Upper lobe of left lung (tissue), 6 donors: ENCODE measurements at regions not wholly inside any gene's neighbourhood (a gene's known extent, or its start where the extent isn't known, plus 50 kb on each side); places are given as distances from the start of the nearest gene placed in this dataset.

ENCODE experiments used
- ATAC-seq, 2 donors: fragments of 200-7000 bp; cut with Tn5 transposase; one replicate each; pipeline ENCODE4 v1.9.1; 2022; ENCODE audit warnings: mild to moderate bottlenecking in 2 of 2, moderate library complexity in 2 of 2; ENCODE audit not compliant: low FRiP score in 2 of 2
- DNase-seq, 2 donors: peaks; one replicate each; pipeline ENCODE4 v3.0.0-alpha.2; 2019 to 2020
- H3K27ac ChIP-seq, 4 donors: fragments of 200-600 bp; sonication (generic); one replicate each; pipeline ENCODE4 v1.5.1; 2016 to 2019
- H3K27me3 ChIP-seq, 4 donors: fragments of 200-600 bp; sonication (generic); one replicate each; pipeline ENCODE4 v1.5.1; 2017 to 2019
- H3K36me3 ChIP-seq, 4 donors: fragments of 200-600 bp; sonication (generic); one replicate each; pipeline ENCODE4 v1.5.1; 2016 to 2019
- H3K4me1 ChIP-seq, 4 donors: fragments of 200-600 bp; sonication (generic); one replicate each; pipeline ENCODE4 v1.5.1; 2018 to 2019
- H3K4me3 ChIP-seq, 4 donors: fragments of 200-600 bp; sonication (generic); one replicate each; pipeline ENCODE4 v1.5.1; 2017 to 2019; ENCODE audit warnings: mild to moderate bottlenecking in 2 of 4, moderate library complexity in 1 of 4
- H3K9me3 ChIP-seq, 4 donors: fragments of 200-600 bp; sonication (generic); one replicate each; pipeline ENCODE4 v1.5.1; 2018 to 2019
- EP300 ChIP-seq, 4 donors: sonication (generic); formaldehyde crosslinking; IDR thresholded peaks; one replicate each; pipeline ENCODE4 v1.5.1; 2017; ENCODE audit warnings: antibody characterized with exemption in 4 of 4, control low read depth in 2 of 4
- POLR2A ChIP-seq, 4 donors: fragments of 450-650 bp; IDR thresholded peaks; one replicate each; pipeline ENCODE4 v1.5.1; 2016 to 2017; ENCODE audit warnings: antibody characterized with exemption in 4 of 4, mild to moderate bottlenecking in 2 of 4
- POLR2AphosphoS5 ChIP-seq, 2 donors: sonication (generic); formaldehyde crosslinking; IDR thresholded peaks; one replicate each; pipeline ENCODE4 v1.5.1; 2017; ENCODE audit warnings: antibody characterized with exemption in 2 of 2
- WGBS, 2 donors: methylation state at CpG; one replicate each; pipeline ENCODE4 v1.1.5; 2017 to 2018; 5-methylcytosine and 5-hydroxymethylcytosine counted together
- TF ChIP-seq, protein P1 (sequence below), 6 experiments: fragments of 450-650 bp in 4 of 6; fragments of 200-600 bp in 2 of 6; sonication (generic) in 2 of 6; IDR thresholded peaks; one replicate each; pipeline ENCODE4 v1.5.1; 2016 to 2019; ENCODE audit warnings: antibody characterized with exemption in 6 of 6
- donor health status: DM: no; HTN: no; CAD: no; lungs with moderate emphysema.
- donor health status: DM: no; HTN: yes; CAD: no; lungs with severe emphysema.

DNA sequence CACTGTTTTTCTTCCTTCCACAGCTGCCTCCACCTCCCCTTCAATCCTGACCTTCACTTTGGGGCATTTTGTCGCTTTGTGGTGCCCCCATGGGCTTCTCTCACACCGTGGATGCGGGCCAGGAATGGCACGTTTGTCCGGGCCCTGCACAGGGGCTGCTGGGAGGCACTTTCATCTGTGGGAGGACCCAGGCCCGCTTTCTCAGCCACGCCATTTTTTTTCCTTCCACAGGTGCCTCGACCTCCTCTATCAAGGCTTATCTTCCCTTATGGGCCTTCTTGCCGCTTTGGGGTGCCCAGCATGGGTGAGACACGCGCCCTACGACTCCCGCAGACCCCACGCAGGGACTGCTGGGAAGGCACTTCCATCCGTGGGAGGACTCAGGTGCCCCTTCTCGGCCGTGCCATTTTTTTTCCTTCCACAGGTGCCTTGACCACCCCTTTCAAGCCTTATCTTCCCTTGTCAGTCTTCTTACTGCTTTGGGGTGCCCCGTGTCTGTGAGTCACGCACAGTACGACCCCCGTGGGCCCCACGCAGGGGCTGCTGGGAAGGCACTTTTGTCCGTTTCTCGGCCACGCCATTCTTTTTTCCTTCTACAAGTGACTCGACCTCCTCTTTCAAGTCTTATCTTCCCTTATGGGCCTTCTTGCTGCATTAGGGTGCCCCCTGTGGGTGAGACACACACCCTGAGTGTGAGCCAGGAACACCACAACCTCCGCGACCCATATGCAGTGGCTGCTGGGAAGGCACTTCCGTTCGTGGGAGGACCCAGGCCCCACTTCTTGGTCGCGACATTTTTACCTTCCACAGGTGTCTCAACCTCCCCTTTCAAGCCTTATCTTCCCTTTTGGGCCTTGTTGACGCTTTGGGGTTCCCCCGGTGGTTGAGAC, 270.7 kb downstream of the ALG10 start:
- H3K4me1 ChIP-seq, result no peaks in the 10 kb centered on the region

GRCh38 chr12:34294137-34294536, 271.8 kb downstream of the ALG10 start:
- H3K4me1 ChIP-seq, result no peaks in the 10 kb centered on the region
- no peaks in the 10 kb centered on the region for H3K27me3 ChIP-seq
- peak in 1 of 2 donors; percentile 30 for DNase-seq
- no peak for ATAC-seq
- H3K27ac ChIP-seq, result no peak overlapping the region
- WGBS, 2 donors, result 72 to 73% methylated on average over 13 of the region's 13 CpGs
- peaks cover 0 to 86% (median 1%) of the 10 kb centered on the region in 4 donors for H3K9me3 ChIP-seq
- H3K36me3 ChIP-seq, result no peaks in the 10 kb centered on the region
- no peak overlapping the region for H3K4me3 ChIP-seq
- TF ChIP-seq POLR2AphosphoS5 (IDR thresholded peaks at IDR 0.05) (no peak), EP300 (IDR thresholded peaks at IDR 0.05) (no peak), POLR2A (IDR thresholded peaks at IDR 0.05) (no peak)
- TF ChIP-seq, protein P1, sequence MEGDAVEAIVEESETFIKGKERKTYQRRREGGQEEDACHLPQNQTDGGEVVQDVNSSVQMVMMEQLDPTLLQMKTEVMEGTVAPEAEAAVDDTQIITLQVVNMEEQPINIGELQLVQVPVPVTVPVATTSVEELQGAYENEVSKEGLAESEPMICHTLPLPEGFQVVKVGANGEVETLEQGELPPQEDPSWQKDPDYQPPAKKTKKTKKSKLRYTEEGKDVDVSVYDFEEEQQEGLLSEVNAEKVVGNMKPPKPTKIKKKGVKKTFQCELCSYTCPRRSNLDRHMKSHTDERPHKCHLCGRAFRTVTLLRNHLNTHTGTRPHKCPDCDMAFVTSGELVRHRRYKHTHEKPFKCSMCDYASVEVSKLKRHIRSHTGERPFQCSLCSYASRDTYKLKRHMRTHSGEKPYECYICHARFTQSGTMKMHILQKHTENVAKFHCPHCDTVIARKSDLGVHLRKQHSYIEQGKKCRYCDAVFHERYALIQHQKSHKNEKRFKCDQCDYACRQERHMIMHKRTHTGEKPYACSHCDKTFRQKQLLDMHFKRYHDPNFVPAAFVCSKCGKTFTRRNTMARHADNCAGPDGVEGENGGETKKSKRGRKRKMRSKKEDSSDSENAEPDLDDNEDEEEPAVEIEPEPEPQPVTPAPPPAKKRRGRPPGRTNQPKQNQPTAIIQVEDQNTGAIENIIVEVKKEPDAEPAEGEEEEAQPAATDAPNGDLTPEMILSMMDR (IDR thresholded peaks at IDR 0.05), result no peak

More for the DNA sequence above, 270.7 kb downstream of the ALG10 start:
- Histone ChIP-seq H3K9me3 (peaks cover 0 to 87% (median 3%) of the 10 kb centered on the region in 4 donors), H3K36me3 (no peaks in the 10 kb centered on the region), H3K27me3 (no peaks in the 10 kb centered on the region), H3K4me3 (no peak overlapping the region), H3K27ac (no peak overlapping the region)
- 73 to 85% methylated on average over 34 of the region's 34 CpGs for WGBS, 2 donors
- ATAC-seq (no peak), DNase-seq (peak in 1 of 2 donors; percentile 55)
- TF ChIP-seq EP300 (IDR thresholded peaks at IDR 0.05) (no peak), POLR2A (IDR thresholded peaks at IDR 0.05) (no peak), POLR2AphosphoS5 (IDR thresholded peaks at IDR 0.05) (no peak)
- TF ChIP-seq, protein P1 (IDR thresholded peaks at IDR 0.05), result no peak

DNA sequence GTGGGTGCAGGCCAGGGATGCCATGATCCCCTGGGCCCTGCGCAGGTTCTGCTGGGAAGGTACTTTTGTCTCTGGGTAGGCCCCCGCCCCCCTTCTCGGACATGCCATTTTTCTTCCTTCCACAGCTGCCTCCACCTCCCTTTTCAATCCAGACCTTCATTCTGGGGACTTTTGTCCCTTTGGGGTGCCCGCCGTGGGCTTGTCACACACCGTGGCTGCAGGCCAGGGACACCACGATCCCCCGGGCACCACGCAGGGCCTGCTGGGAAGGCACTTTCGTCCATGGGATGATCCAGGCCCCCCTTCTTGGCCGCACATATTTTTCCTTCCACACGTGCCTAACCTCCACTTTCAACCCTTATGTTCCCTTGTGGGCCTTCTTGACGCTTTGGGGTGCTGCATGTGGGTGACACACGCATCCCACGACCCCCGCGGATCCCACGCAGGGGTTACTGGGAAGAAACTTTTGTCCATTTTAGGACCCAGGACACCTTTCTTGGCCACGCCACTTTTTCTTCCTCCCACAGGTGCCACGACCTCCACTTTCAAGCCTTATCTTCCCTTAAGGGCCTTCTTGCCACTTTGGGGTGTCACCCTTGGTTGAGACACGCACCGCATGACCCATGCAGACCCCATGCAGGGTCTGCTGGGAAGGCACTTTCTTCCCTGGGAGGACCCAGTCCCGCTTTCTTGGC, 272.5 kb downstream of the ALG10 start:
- Histone ChIP-seq H3K4me1 (no peaks in the 10 kb centered on the region), H3K9me3 (peaks cover 0 to 85% (median 0%) of the 10 kb centered on the region in 4 donors), H3K36me3 (no peaks in the 10 kb centered on the region), H3K4me3 (no peak overlapping the region), H3K27me3 (no peaks in the 10 kb centered on the region), H3K27ac (no peak overlapping the region)
- 73 to 84% methylated on average over 23 of the region's 23 CpGs for WGBS, 2 donors
- TF ChIP-seq, protein P1 (IDR thresholded peaks at IDR 0.05), result no peak
- TF ChIP-seq POLR2A (IDR thresholded peaks at IDR 0.05), result no peak
- peak in 1 of 2 donors; percentile 40 for DNase-seq
- ATAC-seq, result no peak

GRCh38 chr12:34295366-34296142, 273.3 kb downstream of the ALG10 start:
- peak in 1 of 2 donors; percentile 35 for DNase-seq
- WGBS, 2 donors, result 78% methylated on average over 31 of the region's 31 CpGs
- Histone ChIP-seq H3K4me3 (no peak overlapping the region), H3K27ac (no peak overlapping the region), H3K4me1 (no peaks in the 10 kb centered on the region), H3K9me3 (peaks cover 0 to 85% (median 0%) of the 10 kb centered on the region in 4 donors), H3K27me3 (no peaks in the 10 kb centered on the region), H3K36me3 (no peaks in the 10 kb centered on the region)
- TF ChIP-seq, protein P1 (IDR thresholded peaks at IDR 0.05), result no peak
- TF ChIP-seq POLR2AphosphoS5 (IDR thresholded peaks at IDR 0.05) (no peak), EP300 (IDR thresholded peaks at IDR 0.05) (no peak)
- ATAC-seq, result no peak
